ENCODE measurements at regions not wholly inside any gene's neighbourhood (a gene's known extent, or its start where the extent isn't known, plus 50 kb on each side); places are given as distances from the start of the nearest gene placed in this dataset.

DNA sequence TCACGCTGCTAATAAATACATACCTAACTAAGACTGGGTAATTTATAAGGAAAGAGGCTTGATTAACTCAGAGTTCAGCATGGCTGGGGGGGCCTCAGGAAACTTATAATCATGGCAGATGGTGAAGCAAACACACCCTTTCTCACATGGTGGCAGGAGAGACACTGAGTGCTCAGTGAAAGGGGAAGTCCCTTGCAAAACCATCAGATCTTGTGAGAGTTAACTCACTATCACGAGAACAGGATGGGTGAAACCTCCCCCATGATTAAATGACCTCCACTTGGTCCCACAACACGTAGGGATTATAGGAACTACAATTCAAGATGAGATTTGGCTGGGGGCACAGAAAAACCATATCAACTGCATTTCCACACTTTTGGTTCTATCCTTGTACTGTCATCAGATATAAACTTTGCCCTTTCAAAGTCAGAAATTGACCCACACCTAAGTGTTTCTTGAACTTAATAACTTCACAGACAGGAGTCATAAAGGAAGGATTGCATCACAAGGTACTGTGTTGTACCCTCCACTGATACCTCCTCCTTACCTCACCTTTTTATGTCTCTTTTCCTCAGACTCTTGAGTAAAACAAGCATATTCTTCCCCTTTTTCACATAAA is 319.1 kb upstream of the PIK3R1 start:
- TF ChIP-seq, protein P1, sequence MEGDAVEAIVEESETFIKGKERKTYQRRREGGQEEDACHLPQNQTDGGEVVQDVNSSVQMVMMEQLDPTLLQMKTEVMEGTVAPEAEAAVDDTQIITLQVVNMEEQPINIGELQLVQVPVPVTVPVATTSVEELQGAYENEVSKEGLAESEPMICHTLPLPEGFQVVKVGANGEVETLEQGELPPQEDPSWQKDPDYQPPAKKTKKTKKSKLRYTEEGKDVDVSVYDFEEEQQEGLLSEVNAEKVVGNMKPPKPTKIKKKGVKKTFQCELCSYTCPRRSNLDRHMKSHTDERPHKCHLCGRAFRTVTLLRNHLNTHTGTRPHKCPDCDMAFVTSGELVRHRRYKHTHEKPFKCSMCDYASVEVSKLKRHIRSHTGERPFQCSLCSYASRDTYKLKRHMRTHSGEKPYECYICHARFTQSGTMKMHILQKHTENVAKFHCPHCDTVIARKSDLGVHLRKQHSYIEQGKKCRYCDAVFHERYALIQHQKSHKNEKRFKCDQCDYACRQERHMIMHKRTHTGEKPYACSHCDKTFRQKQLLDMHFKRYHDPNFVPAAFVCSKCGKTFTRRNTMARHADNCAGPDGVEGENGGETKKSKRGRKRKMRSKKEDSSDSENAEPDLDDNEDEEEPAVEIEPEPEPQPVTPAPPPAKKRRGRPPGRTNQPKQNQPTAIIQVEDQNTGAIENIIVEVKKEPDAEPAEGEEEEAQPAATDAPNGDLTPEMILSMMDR (IDR thresholded peaks at IDR 0.05; ENCODE audit: poor library complexity): no peak
- TF ChIP-seq EZH2 (IDR thresholded peaks at IDR 0.05; ENCODE audit: borderline replicate concordance) (no peak), EZH2phosphoT487 (IDR thresholded peaks at IDR 0.05; ENCODE audit: low read depth, severe bottlenecking, unreplicated experiment) (no peak)

Measured in hepatocyte (in vitro differentiated cells).